ENCODE measurements at regions not wholly inside any gene's neighbourhood (a gene's known extent, or its start where the extent isn't known, plus 50 kb on each side); places are given as distances from the start of the nearest gene placed in this dataset.

DNA sequence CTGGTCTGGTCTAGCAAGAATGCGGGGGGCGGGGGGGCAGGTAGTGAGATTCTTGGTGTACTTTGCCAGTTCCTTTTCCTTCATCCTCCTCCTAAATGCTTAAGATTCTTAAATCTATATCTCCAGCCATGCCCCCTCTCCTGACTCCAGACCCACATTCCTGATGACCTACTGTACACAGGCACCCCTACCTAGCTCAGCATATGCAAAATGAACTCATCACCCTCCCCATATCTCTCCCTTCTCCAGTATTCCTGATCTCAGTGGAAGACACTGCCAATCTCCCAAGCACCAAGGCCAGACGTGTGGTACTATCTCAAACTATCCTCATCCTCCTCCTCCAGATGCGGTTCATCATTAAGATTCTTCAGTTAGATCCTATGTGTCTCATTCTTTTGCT is 215.8 kb downstream of the SPTSSA start:
- in situ Hi-C loops (cut with HindIII; ENCODE audit: extremely low pct_ligation_motif_present, low pct_unique_long_range_greater_than_20kb) (no loop called here), intact Hi-C loops (cut with micrococcal nuclease; ENCODE audit: unreplicated experiment) (no loop called here)
- no peaks in the 10 kb centered on the region for H3K9me3 ChIP-seq (ENCODE audit: low read length)
- H3K27ac ChIP-seq (ENCODE audit: extremely low read length, insufficient read depth, low read length) = no peak overlapping the region
- FAIRE-seq (no peak), DNase-seq (ENCODE audit: low spot score) (no peak), ATAC-seq (no peak)
- WGBS (ENCODE audit: low lambda C conversion rate) = 26% methylated on average over 4 of the region's 4 CpGs
- no peak overlapping the region for H2AFZ ChIP-seq (ENCODE audit: low read length)
- H3K4me2 ChIP-seq (ENCODE audit: low read depth, low read length) = no peak overlapping the region
- no peaks in the 10 kb centered on the region for H3K27me3 ChIP-seq (ENCODE audit: control insufficient read depth in 1 of 2, insufficient read depth in 2 of 2, low read length in 2 of 2)
- no peaks in the 10 kb centered on the region for H3K79me2 ChIP-seq (ENCODE audit: insufficient read depth, low read length)
- no TSS peak for BruUV-seq (replicated peaks)
- H3K4me1 ChIP-seq (ENCODE audit: insufficient read depth, low read length) = no peaks in the 10 kb centered on the region
- H3K4me3 ChIP-seq (replicated peaks in 1 of 3; ENCODE audit: insufficient read depth in 1 of 3, low read depth in 2 of 3, low read length in 3 of 3) = no peak overlapping the region
- no peak for TF ChIP-seq ZKSCAN8 (CRISPR knock-in tag; IDR thresholded peaks at IDR 0.05; ENCODE audit: borderline replicate concordance)
- no peak for TF ChIP-seq ZNF782 (CRISPR knock-in tag; IDR thresholded peaks at IDR 0.05; ENCODE audit: borderline replicate concordance)
- TF ChIP-seq PPARG (CRISPR knock-in tag; conservative IDR thresholded peaks at IDR 0.05) = no peak
- TF ChIP-seq ZNF891 (CRISPR knock-in tag; IDR thresholded peaks at IDR 0.05) = no peak
- TF ChIP-seq ZNF234 (CRISPR knock-in tag; conservative IDR thresholded peaks at IDR 0.05) = no peak
- no peak for TF ChIP-seq ONECUT2 (CRISPR knock-in tag; IDR thresholded peaks at IDR 0.05)
- TF ChIP-seq, protein P1, sequence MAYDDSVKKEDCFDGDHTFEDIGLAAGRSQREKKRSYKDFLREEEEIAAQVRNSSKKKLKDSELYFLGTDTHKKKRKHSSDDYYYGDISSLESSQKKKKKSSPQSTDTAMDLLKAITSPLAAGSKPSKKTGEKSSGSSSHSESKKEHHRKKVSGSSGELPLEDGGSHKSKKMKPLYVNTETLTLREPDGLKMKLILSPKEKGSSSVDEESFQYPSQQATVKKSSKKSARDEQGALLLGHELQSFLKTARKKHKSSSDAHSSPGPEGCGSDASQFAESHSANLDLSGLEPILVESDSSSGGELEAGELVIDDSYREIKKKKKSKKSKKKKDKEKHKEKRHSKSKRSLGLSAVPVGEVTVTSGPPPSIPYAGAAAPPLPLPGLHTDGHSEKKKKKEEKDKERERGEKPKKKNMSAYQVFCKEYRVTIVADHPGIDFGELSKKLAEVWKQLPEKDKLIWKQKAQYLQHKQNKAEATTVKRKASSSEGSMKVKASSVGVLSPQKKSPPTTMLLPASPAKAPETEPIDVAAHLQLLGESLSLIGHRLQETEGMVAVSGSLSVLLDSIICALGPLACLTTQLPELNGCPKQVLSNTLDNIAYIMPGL (CRISPR knock-in tag; IDR thresholded peaks at IDR 0.05; ENCODE audit: borderline replicate concordance in 1 of 2, low read depth in 1 of 2) = no peak
- TF ChIP-seq ATF7-NPFF (CRISPR knock-in tag; IDR thresholded peaks at IDR 0.05; ENCODE audit: low read depth) = no peak
- no peak for TF ChIP-seq MIER2 (CRISPR knock-in tag; IDR thresholded peaks at IDR 0.05)
- no peak for TF ChIP-seq ZNF3 (CRISPR knock-in tag; IDR thresholded peaks at IDR 0.05)
- no peak for TF ChIP-seq NR2F6 (IDR thresholded peaks at IDR 0.05)
- no peak for TF ChIP-seq NR2F6 (CRISPR knock-in tag; IDR thresholded peaks at IDR 0.05)
- no peak for TF ChIP-seq ZFP82 (CRISPR knock-in tag; IDR thresholded peaks at IDR 0.05; ENCODE audit: borderline replicate concordance)
- no peak for TF ChIP-seq ZNF136 (CRISPR knock-in tag; IDR thresholded peaks at IDR 0.05; ENCODE audit: low read depth)
- no peak for TF ChIP-seq FLYWCH1 (CRISPR knock-in tag; IDR thresholded peaks at IDR 0.05)
- no peak for TF ChIP-seq RXRB (CRISPR knock-in tag; IDR thresholded peaks at IDR 0.05; ENCODE audit: borderline replicate concordance)
- no peak for TF ChIP-seq HOXA3 (CRISPR knock-in tag; IDR thresholded peaks at IDR 0.05)
- ChIA-PET POLR2A (no interaction called here), CTCF (ENCODE audit: low intra/inter-chr PET ratio, low total read pairs) (no interaction called here)
- H4K20me1 ChIP-seq (ENCODE audit: insufficient read depth, low read length) = no peaks in the 10 kb centered on the region
- no peak overlapping the region for H3K9ac ChIP-seq (ENCODE audit: insufficient read depth, low read depth, low read length)
- no peaks in the 10 kb centered on the region for H3K36me3 ChIP-seq (replicated peaks in 1 of 2; ENCODE audit: control insufficient read depth in 1 of 2, insufficient read depth in 2 of 2, low read length in 2 of 2)

Data from HepG2 (cell line).